GM18517 (cell line): ENCODE measurements at regions not wholly inside any gene's neighbourhood (a gene's known extent, or its start where the extent isn't known, plus 50 kb on each side); places are given as distances from the start of the nearest gene placed in this dataset.

ENCODE experiments used
- ATAC-seq: cut with Tn5 transposase; IDR thresholded peaks from one replicate; pipeline ENCODE4 v1.9.1; 2021; ENCODE audit warnings: mild to moderate bottlenecking, moderate library complexity; ENCODE audit not compliant: unreplicated experiment

DNA sequence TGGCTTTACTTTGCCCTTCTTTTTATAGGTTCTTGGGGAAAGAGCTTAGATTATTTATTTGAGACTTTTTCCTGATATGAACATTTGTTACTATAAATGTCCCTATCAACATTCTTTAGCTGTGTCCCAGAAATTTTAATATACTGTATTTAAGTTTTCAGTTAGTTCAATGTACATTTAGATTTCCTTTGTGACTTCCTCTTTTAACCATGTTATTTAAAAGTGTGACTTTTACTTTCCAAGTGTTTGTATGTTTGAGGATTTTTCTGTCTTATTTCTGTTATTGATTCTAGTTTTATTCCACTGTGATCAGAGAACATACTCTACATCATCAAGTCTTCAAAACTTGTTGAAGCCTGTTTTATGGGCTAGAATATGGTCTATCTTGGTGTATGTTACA lies 72.7 kb upstream of the SPRY2 start:
- ATAC-seq, result no peak

DNA sequence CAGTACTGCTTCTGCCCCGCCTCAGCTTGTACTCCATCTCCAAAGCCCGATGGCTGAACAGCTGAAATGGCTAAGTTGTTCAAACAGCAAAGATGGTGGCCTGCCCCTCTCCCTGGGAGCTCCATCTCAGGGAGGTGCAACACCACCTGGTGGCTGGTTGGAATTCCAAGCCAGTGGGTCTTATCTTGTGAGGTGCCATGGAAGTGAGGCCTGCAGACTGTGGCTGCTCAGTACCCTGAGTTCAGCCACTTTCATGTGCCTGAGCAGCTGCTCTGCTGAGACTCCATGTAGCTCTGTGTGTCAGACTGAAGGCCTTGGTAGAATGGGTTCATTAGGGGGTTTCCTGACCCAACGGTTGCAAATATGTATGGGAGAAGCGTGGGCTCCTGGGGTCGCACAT lies 67.3 kb upstream of the SPRY2 start:
- ATAC-seq, result no peak

DNA sequence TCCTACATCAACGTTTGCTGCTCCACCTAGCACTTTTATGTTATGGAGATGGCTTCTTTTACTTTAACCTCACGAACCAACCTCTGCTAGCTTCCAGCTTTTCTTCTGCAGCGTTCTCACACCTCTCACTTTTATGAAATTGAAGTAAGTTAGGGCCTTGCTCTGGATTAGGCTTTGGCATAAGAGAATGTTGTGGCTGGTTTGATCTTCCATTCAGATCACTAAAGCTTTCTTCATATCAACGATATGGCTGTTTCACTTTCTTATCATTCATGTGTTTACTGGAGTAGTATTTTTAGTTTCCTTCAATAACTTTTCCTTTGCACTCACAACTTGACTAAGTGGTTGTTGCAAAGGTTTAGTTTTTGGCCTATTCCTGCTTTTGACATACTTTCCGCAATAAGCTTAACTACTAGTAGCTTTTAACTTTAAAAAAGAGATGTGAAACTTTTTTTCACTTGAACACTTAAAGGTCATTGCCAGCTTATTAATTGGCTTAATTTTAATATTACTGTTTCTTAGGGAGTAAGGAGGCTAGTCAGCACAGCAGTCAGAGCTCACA lies 60.0 kb upstream of the SPRY2 start:
- peak; percentile 64 for ATAC-seq

DNA sequence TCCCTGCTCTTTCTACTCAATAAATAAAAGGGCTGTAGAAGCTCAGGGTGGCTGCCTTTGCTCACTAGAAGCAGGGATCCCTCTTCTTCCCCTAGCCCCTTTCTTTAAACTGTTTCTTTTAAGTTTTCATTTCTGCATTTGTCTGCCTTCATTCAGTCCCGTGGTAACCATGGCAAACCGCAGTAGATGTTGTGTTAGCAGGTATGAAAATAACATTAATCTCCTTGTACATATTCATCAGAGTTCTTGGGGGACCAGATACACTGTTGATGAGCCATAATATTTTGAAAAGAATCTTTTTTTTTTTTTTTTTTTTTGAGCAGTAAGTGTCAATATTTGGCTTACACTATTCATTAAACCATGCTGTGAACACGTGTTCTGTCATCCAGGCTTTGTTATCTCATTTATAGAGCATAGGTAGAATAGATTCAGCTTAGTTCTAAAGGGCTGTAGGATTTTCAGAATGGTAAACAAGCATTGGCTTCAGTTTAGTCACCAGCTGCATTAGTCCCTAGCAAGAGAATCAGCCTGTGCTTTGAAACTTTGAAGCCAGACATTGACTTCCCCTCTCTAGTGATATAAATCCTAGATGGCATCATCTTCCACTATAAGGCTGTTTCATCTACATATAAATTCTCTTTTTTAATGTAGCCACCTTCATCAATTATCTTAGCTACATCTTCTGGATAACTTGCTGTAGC lies 59.4 kb upstream of the SPRY2 start:
- peak; percentile 37 for ATAC-seq

DNA sequence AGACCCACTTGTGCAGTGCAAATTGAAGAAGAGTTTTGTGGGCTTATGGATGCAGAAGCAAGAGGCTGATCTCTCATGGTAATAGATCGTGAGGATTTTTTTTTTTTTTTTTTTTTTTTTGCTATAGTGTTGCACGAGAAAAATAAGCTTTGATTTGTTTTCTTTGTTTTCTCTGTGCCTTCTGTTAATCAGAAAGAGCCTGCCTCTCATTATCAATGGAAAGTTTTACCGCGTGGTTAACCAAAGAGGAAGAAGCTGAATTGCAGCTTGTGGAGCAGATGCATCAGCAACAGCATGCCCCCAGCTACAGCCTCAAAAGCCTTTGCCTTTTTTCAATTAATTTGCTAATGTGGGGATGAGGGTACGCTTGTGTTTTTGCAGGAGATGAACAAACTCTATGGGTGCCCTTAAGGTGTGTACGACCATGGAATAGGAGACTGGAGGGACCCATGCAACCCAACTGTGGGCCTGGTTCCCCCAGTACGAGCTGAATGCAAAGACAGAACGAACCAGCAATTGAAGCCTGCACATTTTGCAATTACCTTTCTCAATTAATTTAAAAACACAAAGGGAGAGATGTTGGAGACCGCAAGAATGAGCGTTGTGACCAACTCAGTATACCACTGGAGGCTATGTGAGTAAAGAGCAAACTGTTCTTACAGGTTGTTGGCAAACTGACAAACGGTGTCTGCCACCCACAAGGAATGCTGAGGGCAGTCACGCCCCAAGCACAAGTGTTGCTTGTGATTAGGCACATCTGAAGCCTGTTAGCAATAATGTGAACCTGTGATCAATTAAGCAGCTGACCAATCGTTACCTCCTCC lies 58.6 kb upstream of the SPRY2 start:
- peak; percentile 57 for ATAC-seq
